NCI-H1436 (cell line): ENCODE measurements at regions not wholly inside any gene's neighbourhood (a gene's known extent, or its start where the extent isn't known, plus 50 kb on each side); places are given as distances from the start of the nearest gene placed in this dataset.

Experiments used
- DNase-seq: peaks from one replicate; lab custom pipeline; 2025; lab: John Stamatoyannopoulos, UW

GRCh38 chr2:65688141-65688886 is 255.9 kb upstream of the SPRED2 start:
- no peak for DNase-seq

GRCh38 chr2:65687614-65688013 is 255.2 kb upstream of the SPRED2 start:
- no peak for DNase-seq

GRCh38 chr2:65686928-65687521 is 254.6 kb upstream of the SPRED2 start:
- peak; percentile 4 for DNase-seq

GRCh38 chr2:65681503-65681902 is 249.1 kb upstream of the SPRED2 start:
- no peak for DNase-seq

GRCh38 chr2:65678779-65679391 is 246.5 kb upstream of the SPRED2 start:
- no peak for DNase-seq

GRCh38 chr2:65675350-65675749 is 243.0 kb upstream of the SPRED2 start:
- no peak for DNase-seq

- DNase-seq = no peak
Measured at GRCh38 chr2:65671670-65672242, 239.4 kb upstream of the SPRED2 start.

GRCh38 chr2:65669574-65669973 is 237.2 kb upstream of the SPRED2 start:
- no peak for DNase-seq

GRCh38 chr2:65668744-65669143 is 236.3 kb upstream of the SPRED2 start:
- no peak for DNase-seq

GRCh38 chr2:65666156-65666725 is 233.8 kb upstream of the SPRED2 start:
- DNase-seq = no peak

- no peak for DNase-seq
Measured at GRCh38 chr2:65664931-65665330, 232.5 kb upstream of the SPRED2 start.

GRCh38 chr2:65663831-65664407 is 231.5 kb upstream of the SPRED2 start:
- no peak for DNase-seq

- DNase-seq = no peak
Measured at GRCh38 chr2:65662654-65663432, 230.4 kb upstream of the SPRED2 start.

GRCh38 chr2:65661980-65662653 is 229.7 kb upstream of the SPRED2 start:
- no peak for DNase-seq

GRCh38 chr2:65660340-65660739 is 227.9 kb upstream of the SPRED2 start:
- DNase-seq = no peak

GRCh38 chr2:65658881-65659280 is 226.5 kb upstream of the SPRED2 start:
- DNase-seq = no peak

- no peak for DNase-seq
Measured at GRCh38 chr2:65658266-65658665, 225.9 kb upstream of the SPRED2 start.

GRCh38 chr2:65656160-65656718 is 223.8 kb upstream of the SPRED2 start:
- no peak for DNase-seq

- DNase-seq = no peak
Measured at GRCh38 chr2:65655000-65655399, 222.6 kb upstream of the SPRED2 start.

- DNase-seq = no peak
Measured at GRCh38 chr2:65654496-65654895, 222.1 kb upstream of the SPRED2 start.

- DNase-seq = no peak
Measured at GRCh38 chr2:65652066-65652465, 219.7 kb upstream of the SPRED2 start.
